ENCODE measurements at regions not wholly inside any gene's neighbourhood (a gene's known extent, or its start where the extent isn't known, plus 50 kb on each side); places are given as distances from the start of the nearest gene placed in this dataset.

DNA sequence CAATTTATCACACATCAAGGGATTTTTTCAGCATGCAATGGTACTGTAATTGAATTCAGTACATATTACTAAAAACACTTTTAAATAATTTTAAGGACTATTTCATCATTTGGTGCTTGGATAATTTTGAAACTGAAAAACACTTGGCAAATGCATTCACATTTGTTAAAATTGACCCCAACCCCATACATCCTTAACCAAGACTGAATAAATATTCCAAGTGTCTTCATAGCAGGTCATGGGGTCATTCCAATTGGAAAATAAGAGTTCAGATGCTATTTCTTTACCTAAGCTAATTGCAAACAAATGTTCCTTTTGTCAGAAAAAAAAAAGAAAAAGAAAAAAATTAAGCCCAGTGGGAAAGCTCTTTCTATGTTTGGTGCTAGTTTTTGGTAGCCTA lies 516.4 kb upstream of the SPRY2 start:
- TF ChIP-seq, protein P1, sequence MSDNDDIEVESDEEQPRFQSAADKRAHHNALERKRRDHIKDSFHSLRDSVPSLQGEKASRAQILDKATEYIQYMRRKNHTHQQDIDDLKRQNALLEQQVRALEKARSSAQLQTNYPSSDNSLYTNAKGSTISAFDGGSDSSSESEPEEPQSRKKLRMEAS (IDR thresholded peaks at IDR 0.05; ENCODE audit: low read depth, low read length) = no peak
- TF ChIP-seq, protein P2, sequence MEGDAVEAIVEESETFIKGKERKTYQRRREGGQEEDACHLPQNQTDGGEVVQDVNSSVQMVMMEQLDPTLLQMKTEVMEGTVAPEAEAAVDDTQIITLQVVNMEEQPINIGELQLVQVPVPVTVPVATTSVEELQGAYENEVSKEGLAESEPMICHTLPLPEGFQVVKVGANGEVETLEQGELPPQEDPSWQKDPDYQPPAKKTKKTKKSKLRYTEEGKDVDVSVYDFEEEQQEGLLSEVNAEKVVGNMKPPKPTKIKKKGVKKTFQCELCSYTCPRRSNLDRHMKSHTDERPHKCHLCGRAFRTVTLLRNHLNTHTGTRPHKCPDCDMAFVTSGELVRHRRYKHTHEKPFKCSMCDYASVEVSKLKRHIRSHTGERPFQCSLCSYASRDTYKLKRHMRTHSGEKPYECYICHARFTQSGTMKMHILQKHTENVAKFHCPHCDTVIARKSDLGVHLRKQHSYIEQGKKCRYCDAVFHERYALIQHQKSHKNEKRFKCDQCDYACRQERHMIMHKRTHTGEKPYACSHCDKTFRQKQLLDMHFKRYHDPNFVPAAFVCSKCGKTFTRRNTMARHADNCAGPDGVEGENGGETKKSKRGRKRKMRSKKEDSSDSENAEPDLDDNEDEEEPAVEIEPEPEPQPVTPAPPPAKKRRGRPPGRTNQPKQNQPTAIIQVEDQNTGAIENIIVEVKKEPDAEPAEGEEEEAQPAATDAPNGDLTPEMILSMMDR (IDR thresholded peaks at IDR 0.05; ENCODE audit: low read depth, low read length) = no peak
